ENCODE measurements at regions not wholly inside any gene's neighbourhood (a gene's known extent, or its start where the extent isn't known, plus 50 kb on each side); places are given as distances from the start of the nearest gene placed in this dataset.
"Not testable (repeated sequence)": the region's sequence is repeated elsewhere in the genome, so short reads cannot be mapped to it uniquely, and the experiment has no call there.

DNA sequence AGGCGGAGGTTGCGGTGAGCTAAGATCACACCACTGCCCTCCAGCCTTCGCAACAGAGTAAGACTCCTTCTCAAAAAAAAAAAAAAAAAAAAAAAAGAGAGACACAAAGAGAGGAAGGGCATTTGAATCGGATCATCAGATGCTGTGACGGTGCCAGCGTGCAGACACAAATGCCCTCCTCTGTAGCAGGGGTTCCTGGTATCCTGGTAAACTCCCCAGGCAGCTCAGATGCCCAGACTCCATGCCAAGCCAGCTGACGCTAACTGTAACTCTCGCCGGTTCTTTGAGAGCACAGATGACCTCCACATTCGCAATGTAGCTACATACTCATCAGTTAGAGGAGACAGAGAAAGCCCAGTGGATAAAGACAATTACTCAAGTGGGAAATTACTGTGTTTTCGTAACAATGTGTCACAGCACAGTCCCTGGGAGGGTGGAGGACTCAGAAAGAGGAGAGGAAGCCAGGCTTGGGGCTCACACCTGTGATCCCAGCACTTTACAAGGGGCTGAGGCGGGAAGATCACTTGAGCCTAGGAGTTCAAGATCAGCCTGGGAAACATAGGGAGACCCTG, 153.1 kb downstream of the BRD1 start:
- DNase-seq: no peak

DNA sequence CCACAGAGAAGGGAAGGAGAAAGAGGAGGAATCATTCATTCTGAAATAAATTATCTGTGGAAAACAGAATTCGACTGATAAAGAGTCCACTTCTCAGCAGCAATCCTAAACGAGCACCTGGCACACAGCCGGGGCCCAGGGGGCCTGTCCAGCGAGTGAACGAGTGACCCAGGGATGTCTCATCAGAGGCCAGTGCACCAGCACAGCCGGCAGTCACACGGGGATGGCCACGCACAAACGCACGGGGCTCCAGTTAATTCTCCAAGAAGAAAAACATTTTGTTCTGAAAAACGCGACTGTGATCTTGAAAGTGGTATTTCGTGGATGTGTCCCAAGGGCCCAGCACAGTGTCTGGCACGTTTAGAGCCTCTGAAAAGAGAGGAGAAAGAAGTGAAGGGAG, 154.6 kb downstream of the BRD1 start:
- DNase-seq: no peak

GRCh38 chr22:49672014-49672516, 155.6 kb downstream of the BRD1 start:
- no peak for DNase-seq

GRCh38 chr22:49671331-49672013, 156.2 kb downstream of the BRD1 start:
- DNase-seq: no peak

- peak; percentile 45 for DNase-seq
Measured at GRCh38 chr22:49670456-49671330, 157.0 kb downstream of the BRD1 start.

DNA sequence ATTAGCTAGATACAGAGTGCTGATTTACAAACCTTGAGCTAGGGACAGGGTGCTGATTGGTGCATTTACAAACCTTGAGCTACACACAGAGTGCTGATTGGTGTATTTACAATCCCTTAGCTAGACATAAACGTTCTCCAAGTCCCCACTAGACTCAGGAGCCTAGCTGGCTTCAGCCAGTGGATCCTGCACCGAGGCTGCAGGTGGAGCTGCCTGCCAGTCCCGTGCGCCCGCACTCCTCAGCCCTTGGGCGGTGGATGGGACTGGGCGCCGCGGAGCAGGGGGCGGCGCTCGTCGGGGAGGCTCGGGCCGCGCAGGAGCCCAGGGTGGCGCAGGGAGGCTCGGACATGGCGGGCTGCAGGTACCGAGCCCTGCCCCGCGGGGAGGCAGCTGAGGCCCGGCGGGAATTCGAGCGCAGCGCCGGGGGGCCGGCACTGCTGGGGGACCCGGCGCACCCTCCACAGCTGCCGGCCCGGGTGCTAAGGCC, 157.7 kb downstream of the BRD1 start:
- DNase-seq: not testable (repeated sequence)

DNA sequence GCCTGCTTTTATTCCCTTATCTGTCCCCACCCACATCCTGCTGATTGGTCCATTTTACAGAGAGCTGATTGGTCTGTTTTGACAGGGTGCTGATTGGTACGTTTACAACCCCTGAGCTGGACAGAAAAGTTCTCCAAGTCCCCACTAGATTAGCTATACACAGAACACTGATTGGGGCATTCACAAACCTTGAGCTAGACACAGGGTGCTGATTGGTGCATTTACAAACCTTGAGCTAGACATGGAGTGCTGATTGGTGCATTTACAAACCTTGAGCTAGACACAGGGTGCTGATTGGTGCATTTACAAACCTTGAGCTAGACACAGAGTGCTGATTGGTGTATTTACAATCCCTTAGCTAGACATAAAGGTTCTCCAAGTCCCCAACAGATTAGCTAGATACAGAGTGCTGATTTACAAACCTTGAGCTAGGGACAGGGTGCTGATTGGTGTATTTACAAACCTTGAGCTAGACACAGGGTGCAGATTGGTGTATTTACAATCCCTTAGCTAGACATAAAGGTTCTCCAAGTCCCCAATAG, 158.2 kb downstream of the BRD1 start:
- not testable (repeated sequence) for DNase-seq

DNA sequence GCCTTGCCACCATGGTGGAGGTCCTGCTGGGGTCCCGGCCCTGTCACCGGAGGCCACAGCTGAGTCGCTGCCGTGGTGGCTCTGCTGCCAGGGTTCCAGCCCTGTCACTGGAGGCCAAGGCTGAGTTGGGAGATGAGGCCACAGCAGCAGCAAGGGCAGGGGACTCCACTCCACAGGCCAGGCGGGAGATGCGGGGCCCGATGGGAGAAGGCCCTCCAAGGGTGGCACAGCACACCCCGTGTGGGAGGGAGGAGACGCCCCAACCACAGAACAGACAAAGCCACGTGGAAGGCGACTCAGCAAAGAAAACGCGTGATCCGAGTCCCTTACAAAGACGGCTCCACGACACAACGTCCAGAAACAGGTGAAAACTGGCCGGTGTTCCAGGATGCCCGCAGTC, 159.3 kb downstream of the BRD1 start:
- DNase-seq: peak; percentile 16

GRCh38 chr22:49667236-49667635, 160.4 kb downstream of the BRD1 start:
- peak; percentile 20 for DNase-seq

DNA sequence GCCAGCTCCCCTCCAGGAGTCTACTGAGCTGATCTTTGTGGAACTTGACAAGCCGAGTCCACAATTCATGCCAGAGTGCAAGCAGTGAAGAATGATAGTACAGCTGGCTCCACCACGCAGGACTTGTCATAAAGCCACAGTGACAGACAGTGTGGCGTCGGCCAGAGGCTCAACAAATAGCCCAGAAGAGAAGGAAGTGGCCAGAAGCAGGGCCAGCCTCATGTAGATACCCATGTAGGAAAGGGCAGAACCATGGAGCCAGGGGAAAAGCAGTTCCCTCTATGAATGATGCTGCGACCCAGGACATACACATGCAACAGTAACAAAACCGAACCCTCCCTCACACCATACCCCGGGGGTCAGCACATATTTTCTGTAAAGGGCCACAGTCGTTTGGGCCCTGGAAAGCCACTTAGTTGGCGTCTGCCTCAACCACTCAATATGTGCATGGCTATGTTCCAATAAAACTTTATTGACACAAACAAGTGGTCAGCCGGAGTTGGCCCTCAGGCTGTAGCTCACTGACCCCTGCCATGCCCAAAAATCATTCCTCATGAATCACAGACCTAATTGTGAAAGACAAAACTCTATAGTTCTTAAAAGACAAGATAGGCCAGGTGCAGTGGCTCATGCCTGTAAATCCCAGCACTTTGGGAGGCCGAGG, 161.4 kb downstream of the BRD1 start:
- peak; percentile 12 for DNase-seq

- no peak for DNase-seq
Measured at GRCh38 chr22:49664891-49665290, 162.8 kb downstream of the BRD1 start.

DNA sequence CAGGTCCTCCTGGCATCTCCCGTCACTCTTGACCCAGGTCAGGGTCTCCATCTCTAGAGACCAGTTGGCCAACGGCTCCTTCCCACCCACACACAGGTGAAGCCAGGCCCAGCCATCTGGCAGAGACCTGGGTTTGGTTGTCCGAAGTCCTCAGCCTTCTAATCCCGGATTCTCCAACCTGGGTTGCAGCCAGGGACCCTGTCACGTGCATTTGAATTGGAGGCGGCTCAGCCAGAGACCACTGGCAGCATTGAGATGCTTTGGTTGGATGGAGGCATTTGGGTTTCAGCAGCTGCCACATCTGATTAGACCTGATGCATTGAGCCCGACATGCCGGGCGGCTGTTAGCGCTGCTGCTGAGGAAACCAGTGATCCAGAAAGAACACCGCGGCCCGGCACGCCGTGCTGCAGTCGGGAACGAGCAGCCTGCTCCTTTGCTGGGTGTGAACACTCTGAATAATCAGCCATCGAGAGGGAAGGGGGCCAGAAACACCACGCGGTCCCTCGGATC, 163.2 kb downstream of the BRD1 start:
- peak; percentile 14 for DNase-seq

DNA sequence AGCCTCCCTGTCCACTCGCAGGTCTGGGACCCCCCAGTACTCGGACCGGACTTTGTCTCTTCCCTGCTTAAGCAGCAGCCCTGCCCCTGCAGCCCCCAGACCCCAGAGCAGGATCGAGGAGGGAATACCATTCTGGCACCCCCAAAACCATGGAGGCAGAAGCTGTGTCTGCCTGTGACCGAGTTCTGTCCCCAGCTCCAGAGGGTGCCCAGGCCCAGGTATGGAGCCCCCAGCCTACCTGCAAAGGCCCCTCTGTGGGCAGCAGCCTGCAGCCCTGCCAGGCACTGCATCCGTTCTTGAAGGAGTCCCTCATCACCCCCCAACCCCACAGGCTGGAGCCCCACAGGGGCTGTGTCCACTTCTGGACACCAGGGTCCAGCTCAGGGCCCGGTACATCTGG, 163.8 kb downstream of the BRD1 start:
- peak; percentile 7 for DNase-seq

DNA sequence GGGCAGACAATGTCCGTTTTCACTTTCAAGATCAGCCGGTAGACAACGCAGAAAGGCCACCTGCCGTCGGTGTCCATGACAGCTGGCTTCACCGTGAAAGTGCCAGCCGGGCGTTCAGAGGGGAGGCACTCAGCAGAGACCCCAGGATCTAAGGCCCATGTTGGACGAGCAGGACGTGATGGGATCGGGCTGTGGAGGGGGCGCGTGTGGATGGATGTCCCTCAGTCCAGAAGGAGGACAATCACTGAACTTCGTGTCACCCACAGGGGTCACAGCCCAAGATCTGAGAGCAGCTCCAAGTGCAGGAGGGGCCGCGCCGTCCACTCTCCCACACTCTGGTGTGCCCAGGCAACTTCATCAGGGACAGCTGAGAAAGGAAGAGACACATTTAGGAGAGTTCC, 164.4 kb downstream of the BRD1 start:
- DNase-seq: no peak

- DNase-seq: no peak
Measured at GRCh38 chr22:49662681-49663080, 165.0 kb downstream of the BRD1 start.

DNA sequence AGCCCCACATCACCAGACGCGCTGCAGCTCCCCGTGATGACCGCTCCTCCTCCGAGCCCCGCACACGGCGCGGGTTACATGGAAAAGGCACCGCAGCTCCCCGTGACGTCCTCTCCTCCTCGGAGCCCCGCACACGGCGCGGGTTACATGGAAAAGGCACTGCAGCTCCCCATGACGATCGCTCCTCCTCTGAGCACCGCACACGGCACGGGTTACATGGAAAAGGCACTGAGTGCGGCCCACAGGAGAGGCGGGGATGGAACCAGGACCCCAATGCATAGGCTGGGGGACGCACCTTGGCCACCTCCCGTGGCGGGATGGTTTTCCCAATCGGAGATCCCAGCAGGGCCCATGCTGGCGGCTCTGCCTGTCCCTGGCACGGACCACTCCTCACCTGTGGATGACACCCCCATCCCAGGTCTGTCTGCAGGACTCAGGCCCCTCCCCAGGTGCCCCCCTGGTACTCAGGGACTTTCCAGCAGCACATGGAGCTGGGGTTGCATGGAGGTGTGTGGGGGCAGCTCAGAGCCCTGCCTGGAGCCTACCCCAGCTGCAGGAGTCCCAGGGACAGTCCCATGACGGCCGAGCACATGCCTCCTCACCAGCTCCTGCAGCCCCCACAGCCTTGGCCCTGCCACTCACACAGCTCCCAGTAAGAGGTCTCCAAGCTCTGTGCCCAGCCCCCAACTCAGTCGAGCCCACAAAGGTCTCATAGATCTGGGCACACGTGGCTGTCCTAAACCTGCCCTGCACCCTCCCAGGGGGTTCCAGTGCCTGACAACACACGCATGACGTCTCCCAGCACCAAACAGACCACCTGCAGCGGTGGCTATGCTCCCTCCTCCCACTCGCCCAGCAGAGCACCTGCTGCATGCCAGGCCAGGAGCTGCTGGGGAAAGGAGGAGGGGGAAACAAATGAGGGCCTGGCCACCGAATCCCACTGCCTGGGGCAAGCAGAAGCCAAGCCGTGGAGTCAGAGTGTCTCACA, 166.6 kb downstream of the BRD1 start:
- DNase-seq: peak; percentile 10

GRCh38 chr22:49660321-49660720, 167.4 kb downstream of the BRD1 start:
- no peak for DNase-seq

DNA sequence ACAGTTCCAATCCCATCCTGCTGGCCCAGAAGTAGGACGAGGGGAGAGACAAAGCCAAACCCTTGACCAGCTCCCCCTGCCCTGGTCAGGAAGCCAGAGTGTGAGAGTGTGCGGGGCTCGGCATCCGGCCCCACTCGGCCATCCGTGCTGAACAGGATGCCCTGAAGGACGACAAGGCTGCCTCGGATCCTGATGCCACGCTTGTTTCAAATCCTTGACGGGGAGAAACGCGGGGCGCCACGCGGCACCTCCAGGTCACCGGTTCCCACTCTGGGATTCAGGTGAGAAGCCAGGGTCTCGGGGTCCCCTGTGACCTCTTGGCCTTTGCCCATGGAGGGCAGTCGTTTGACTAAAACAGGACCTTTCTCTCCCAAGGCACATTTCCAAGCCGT, 167.8 kb downstream of the BRD1 start:
- DNase-seq: peak; percentile 12

- DNase-seq: peak; percentile 12
Measured at GRCh38 chr22:49659281-49659923, 168.3 kb downstream of the BRD1 start.

DNA sequence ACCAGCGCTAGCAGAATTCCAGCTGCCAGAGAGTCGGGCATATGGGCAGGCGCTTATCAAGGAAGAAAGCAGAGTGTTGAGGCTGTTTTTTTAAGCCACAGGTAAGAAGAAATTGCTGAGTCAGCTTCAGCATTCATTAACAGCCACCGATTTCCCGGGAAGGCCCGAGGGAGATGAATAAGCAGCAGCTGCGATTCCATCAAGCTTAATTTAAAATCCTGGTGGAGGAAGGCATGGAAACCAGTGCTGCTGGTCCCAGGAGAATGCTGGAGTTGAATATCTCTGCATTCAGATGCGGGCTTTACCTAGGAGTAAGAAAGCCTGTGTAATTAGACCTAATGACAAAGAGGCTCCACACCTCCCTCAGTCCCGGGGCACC, 168.8 kb downstream of the BRD1 start:
- DNase-seq: peak; percentile 11
